Mucosa of descending colon (tissue), 3 donors: ENCODE measurements at regions not wholly inside any gene's neighbourhood (a gene's known extent, or its start where the extent isn't known, plus 50 kb on each side); places are given as distances from the start of the nearest gene placed in this dataset.

ENCODE experiments used
- ATAC-seq: fragments of 200-7000 bp; cut with Tn5 transposase; one replicate; pipeline ENCODE4 v1.9.1; 2020; ENCODE audit warnings: mild to moderate bottlenecking, moderate library complexity
- DNase-seq, 3 donors: peaks; one replicate each; pipeline ENCODE4 v3.0.0-alpha.2; 2020
- H3K36me3 ChIP-seq: fragments of 200-600 bp; one replicate; pipeline ENCODE4 v1.8.0; 2021; ENCODE audit warnings: low read depth, mild to moderate bottlenecking
- H3K4me1 ChIP-seq: fragments of 200-600 bp; one replicate; pipeline ENCODE4 v1.8.0; 2021; ENCODE audit warnings: low read depth, mild to moderate bottlenecking
- H3K4me3 ChIP-seq: fragments of 200-600 bp; one replicate; pipeline ENCODE4 v1.8.0; 2021; ENCODE audit warnings: mild to moderate bottlenecking
- H3K9me3 ChIP-seq: fragments of 200-600 bp; one replicate; pipeline ENCODE4 v1.8.0; 2021; ENCODE audit warnings: mild to moderate bottlenecking
- CTCF ChIP-seq: fragments of 200-600 bp; IDR thresholded peaks from one replicate; pipeline ENCODE4 v1.8.0; 2022; ENCODE audit warnings: antibody characterized with exemption, mild to moderate bottlenecking
- intact Hi-C, 2 donors: fragments of 100-400 bp; cut with DNase I in 1 of 2; cut with micrococcal nuclease in 1 of 2; formaldehyde crosslinking; loops; one replicate each; pipeline versions ENCODE4 v1.11.0 to v1.11.1; 2022; cut with DNase I, micrococcal nuclease
- donor health status: DM: no; HTN: no; CAD: no; lungs with moderate emphysema.
- donor health status: DM: no; HTN: no; CAD: no.
- donor health status: DM: no; HTN: yes; CAD: no.

- Histone ChIP-seq H3K36me3 (no peaks in the 10 kb centered on the region), H3K9me3 (no peaks in the 10 kb centered on the region), H3K4me1 (peaks cover 7% of the 10 kb centered on the region), H3K4me3 (no peak overlapping the region)
- ATAC-seq = no peak
- no peak for TF ChIP-seq CTCF
- intact Hi-C loops = no loop called here
- no peak for DNase-seq
Measured at GRCh38 chr15:70447521-70447920, 315.8 kb downstream of the UACA start.

DNA sequence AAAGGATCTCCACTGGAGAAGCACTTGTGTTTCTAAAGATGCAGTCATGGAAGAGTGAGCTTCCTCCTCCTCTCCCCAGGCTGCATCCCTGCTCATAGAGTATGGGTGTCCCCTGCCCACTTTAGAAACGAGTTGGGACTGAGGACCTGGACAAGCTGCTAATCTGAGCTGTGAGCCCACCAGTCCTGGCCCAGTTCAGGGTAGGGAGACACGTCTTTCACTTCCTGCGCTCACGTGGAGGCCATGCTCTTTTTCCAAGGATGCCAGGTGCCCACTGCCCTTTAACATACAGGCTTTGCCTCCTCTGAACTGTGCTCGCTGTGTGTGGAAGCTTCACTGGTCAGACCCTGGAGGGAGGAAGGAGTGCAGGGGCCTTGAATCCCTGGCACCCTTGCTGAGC is 316.3 kb downstream of the UACA start:
- ATAC-seq = no peak
- H3K9me3 ChIP-seq = no peaks in the 10 kb centered on the region
- peaks cover 3% of the 10 kb centered on the region for H3K4me1 ChIP-seq
- no peaks in the 10 kb centered on the region for H3K36me3 ChIP-seq
- TF ChIP-seq CTCF = no peak
- no peak overlapping the region for H3K4me3 ChIP-seq
- intact Hi-C loops = no loop called here
- DNase-seq = no peak

DNA sequence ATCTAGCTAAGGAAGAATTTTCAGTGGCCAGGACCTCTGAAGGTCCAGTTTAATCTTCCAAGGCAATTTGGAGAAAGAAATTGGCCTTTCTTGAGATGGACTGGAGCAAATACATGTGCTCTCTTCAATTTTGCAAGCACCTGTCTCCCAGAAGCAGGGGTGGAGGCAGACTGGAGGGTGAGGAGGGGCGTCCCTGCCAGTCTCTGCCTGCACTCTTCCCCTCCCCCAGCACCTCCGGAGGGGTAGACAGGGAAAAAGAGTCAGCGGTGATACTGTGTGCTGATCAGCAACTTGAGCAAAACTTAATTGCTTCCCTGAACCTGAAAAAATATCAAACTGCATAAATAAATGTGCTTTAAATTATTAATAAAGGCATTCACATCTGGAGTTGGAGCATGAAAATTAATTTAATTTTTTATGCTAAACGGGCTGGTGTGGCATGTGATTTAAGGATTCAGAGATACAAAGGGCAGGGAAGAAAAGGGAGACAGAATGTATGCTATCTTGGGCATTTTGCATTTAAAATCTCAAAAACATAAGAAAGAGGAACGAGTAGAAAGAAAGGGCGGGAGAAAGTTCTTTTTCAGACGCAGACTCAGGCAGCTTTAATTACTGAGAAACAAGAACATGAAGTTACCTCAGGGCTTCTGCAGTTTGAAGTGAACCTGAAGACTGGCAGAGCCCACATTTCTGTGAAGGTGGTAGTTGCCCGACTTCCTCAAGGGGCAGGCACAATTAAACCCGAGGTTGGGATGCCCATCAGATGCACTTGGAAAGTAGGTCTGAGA is 319.7 kb downstream of the UACA start:
- Histone ChIP-seq H3K4me3 (no peak overlapping the region), H3K36me3 (no peaks in the 10 kb centered on the region), H3K4me1 (no peaks in the 10 kb centered on the region), H3K9me3 (no peaks in the 10 kb centered on the region)
- no peak for DNase-seq
- TF ChIP-seq CTCF = no peak
- intact Hi-C loops = no loop called here
- ATAC-seq = no peak

DNA sequence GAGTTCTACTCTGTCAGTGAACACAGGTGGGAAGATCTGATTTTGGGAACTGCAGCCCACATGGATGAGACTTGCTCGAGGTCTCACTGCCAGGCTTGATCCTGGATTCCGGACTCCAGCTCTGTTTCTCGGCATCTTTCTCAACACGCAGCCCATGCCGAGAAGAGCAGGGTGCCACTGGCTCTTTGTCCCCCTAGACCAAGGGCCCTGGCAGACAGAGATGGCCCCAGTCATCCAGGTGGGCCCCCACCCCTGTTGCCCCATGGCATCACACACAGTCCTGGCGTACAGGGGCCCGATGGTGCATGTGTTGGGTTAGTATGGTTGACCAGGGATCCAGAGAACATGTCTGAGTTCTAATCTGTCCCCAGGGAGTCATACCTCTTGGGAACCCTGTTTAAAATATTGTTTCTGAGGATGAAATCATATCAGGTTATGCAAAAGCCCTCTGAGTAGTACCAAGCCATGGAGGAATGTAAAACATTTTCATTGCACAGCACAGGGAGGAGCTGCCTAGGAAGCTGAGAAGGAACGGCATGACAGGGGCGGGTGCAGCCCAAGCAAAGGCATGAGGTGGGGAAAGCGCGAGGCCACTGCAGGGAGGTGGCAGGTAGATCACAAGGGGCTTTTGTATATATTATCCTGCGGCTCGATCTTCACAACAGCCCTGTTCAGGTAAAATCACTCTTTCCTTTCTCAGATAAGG is 320.6 kb downstream of the UACA start:
- no peaks in the 10 kb centered on the region for H3K4me1 ChIP-seq
- no peak overlapping the region for H3K4me3 ChIP-seq
- no peak for DNase-seq
- intact Hi-C loops = no loop called here
- TF ChIP-seq CTCF = no peak
- H3K9me3 ChIP-seq = no peaks in the 10 kb centered on the region
- no peak for ATAC-seq
- H3K36me3 ChIP-seq = no peaks in the 10 kb centered on the region

DNA sequence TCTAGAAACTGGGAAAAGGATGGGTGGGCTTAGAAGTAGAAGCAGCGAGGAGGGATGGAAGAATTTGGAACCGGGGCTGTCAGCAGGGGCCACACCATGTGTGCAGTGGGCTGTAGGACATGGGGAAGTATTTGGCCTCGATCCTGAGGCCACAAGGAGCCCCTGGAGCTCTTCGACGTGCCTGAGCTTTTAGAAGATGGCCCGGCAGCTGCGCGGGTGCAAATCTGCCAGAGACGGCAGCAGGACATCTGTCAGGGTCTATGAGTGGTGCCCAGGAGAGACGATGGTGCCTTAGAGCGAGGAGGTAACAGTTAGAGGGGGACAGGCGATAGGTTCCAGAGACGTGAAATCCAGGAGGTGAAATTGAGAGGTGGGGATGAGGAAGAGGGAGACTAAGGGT is 321.1 kb downstream of the UACA start:
- H3K36me3 ChIP-seq = no peaks in the 10 kb centered on the region
- H3K9me3 ChIP-seq = no peaks in the 10 kb centered on the region
- no peak overlapping the region for H3K4me3 ChIP-seq
- DNase-seq (no peak), ATAC-seq (no peak)
- intact Hi-C loops = no loop called here
- TF ChIP-seq CTCF = no peak
- no peaks in the 10 kb centered on the region for H3K4me1 ChIP-seq
